ENCODE measurements at regions not wholly inside any gene's neighbourhood (a gene's known extent, or its start where the extent isn't known, plus 50 kb on each side); places are given as distances from the start of the nearest gene placed in this dataset.
"Not testable (repeated sequence)": the region's sequence is repeated elsewhere in the genome, so short reads cannot be mapped to it uniquely, and the experiment has no call there.

- no peaks in the 10 kb centered on the region for H3K36me3 ChIP-seq
- 42% methylated on average over 4 of the region's 4 CpGs for WGBS (ENCODE audit: insufficient coverage, low coverage, low lambda C conversion rate, missing lambda C conversion rate)
- TF ChIP-seq CTCF (IDR thresholded peaks at IDR 0.05) (no peak), POLR2A (IDR thresholded peaks at IDR 0.05) (no peak)
- no peaks in the 10 kb centered on the region for H3K9me3 ChIP-seq
- H3K27me3 ChIP-seq: no peaks in the 10 kb centered on the region
- no peak overlapping the region for H3K27ac ChIP-seq
- H3K4me1 ChIP-seq: no peaks in the 10 kb centered on the region
- DNase-seq (no peak), ATAC-seq (no peak)
- intact Hi-C loops (cut with DNase I): no loop called here
- H3K4me3 ChIP-seq: no peak overlapping the region
These were observed 73.7 kb upstream of the CADPS start for GRCh38 chr3:62948921-62949320.

- ATAC-seq (no peak), DNase-seq (no peak)
- intact Hi-C loops (cut with DNase I): no loop called here
- Histone ChIP-seq H3K27me3 (no peaks in the 10 kb centered on the region), H3K36me3 (no peaks in the 10 kb centered on the region), H3K9me3 (no peaks in the 10 kb centered on the region), H3K27ac (no peak overlapping the region), H3K4me3 (no peak overlapping the region), H3K4me1 (no peaks in the 10 kb centered on the region)
- TF ChIP-seq POLR2A (IDR thresholded peaks at IDR 0.05) (no peak), CTCF (IDR thresholded peaks at IDR 0.05) (no peak)
- 25% methylated on average over 4 of the region's 4 CpGs for WGBS (ENCODE audit: insufficient coverage, low coverage, low lambda C conversion rate, missing lambda C conversion rate)
These were observed 75.0 kb upstream of the CADPS start for GRCh38 chr3:62950210-62950609.

- Histone ChIP-seq H3K36me3 (no peaks in the 10 kb centered on the region), H3K27me3 (no peaks in the 10 kb centered on the region), H3K9me3 (no peaks in the 10 kb centered on the region), H3K4me3 (no peak overlapping the region), H3K27ac (no peak overlapping the region), H3K4me1 (no peaks in the 10 kb centered on the region)
- DNase-seq (no peak), ATAC-seq (no peak)
- 59% methylated on average over 3 of the region's 4 CpGs for WGBS (ENCODE audit: insufficient coverage, low coverage, low lambda C conversion rate, missing lambda C conversion rate)
- intact Hi-C loops (cut with DNase I): no loop called here
- no peak for TF ChIP-seq POLR2A (IDR thresholded peaks at IDR 0.05)
These were observed 75.9 kb upstream of the CADPS start for GRCh38 chr3:62951037-62951613.

- H3K36me3 ChIP-seq; DNase-seq; H3K9me3 ChIP-seq; intact Hi-C loops (cut with DNase I); H3K4me3 ChIP-seq; H3K27me3 ChIP-seq; H3K27ac ChIP-seq; H3K4me1 ChIP-seq; ATAC-seq: not testable (repeated sequence)
These were observed 76.7 kb upstream of the CADPS start for GRCh38 chr3:62951880-62952279.

- intact Hi-C loops (cut with DNase I): no loop called here
- DNase-seq: no peak
- H3K36me3 ChIP-seq: no peaks in the 10 kb centered on the region
- TF ChIP-seq CTCF (IDR thresholded peaks at IDR 0.05) (no peak), POLR2A (IDR thresholded peaks at IDR 0.05) (no peak)
- H3K27ac ChIP-seq: no peak overlapping the region
- no peak overlapping the region for H3K4me3 ChIP-seq
- H3K27me3 ChIP-seq: no peaks in the 10 kb centered on the region
- no peaks in the 10 kb centered on the region for H3K9me3 ChIP-seq
- WGBS (ENCODE audit: insufficient coverage, low coverage, low lambda C conversion rate, missing lambda C conversion rate): 60% methylated on average over 1 of the region's 1 CpG
- no peak for ATAC-seq
- H3K4me1 ChIP-seq: no peaks in the 10 kb centered on the region
These were observed 79.4 kb upstream of the CADPS start for GRCh38 chr3:62954580-62954979.

- TF ChIP-seq CTCF (IDR thresholded peaks at IDR 0.05) (no peak), POLR2A (IDR thresholded peaks at IDR 0.05) (no peak)
- 47% methylated on average over 4 of the region's 4 CpGs for WGBS (ENCODE audit: insufficient coverage, low coverage, low lambda C conversion rate, missing lambda C conversion rate)
- Histone ChIP-seq H3K27me3 (no peaks in the 10 kb centered on the region), H3K9me3 (no peaks in the 10 kb centered on the region), H3K36me3 (no peaks in the 10 kb centered on the region), H3K4me1 (no peaks in the 10 kb centered on the region), H3K4me3 (no peak overlapping the region), H3K27ac (no peak overlapping the region)
- no peak for ATAC-seq
- DNase-seq: no peak
- intact Hi-C loops (cut with DNase I): no loop called here
These were observed 79.9 kb upstream of the CADPS start for GRCh38 chr3:62955126-62955525.
